ENCODE measurements at regions not wholly inside any gene's neighbourhood (a gene's known extent, or its start where the extent isn't known, plus 50 kb on each side); places are given as distances from the start of the nearest gene placed in this dataset.

DNA sequence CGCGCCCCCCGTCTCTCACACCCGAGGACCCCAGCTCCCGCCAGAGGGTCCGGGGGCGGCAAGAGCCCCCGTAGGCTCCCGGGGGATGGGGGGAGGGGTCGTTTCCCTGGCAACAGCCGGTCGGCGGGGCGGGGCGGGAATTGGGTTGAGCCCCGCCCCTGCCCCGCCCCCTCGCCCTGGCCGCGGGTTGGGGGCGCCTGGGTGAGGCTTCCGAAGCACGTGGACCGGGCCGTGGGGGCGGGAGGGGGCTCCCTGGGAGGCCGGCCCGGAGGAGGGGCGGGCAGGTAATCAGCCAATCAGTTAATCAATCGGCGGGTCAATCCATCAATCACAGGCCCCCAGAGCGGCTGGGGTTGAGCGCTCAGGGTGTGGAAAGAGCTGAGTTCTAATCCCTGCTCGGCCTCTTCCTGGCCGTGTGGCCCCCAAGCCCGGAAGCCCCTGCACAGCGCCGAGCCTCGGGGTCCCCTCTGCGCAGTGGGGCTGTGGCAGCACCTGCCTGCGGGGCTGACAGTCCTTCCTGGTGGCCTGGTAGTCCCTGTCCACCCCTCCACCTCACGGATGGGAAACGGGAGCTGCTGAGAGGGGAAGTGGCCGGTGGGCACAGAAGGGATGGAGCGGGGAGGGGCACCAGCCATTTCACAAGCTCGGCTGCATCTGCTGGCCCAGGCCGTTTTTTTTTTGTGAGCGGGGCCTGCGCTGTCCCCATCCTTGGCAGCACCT is 174.2 kb upstream of the IER5L start:
- DNase-seq, result no peak

DNA sequence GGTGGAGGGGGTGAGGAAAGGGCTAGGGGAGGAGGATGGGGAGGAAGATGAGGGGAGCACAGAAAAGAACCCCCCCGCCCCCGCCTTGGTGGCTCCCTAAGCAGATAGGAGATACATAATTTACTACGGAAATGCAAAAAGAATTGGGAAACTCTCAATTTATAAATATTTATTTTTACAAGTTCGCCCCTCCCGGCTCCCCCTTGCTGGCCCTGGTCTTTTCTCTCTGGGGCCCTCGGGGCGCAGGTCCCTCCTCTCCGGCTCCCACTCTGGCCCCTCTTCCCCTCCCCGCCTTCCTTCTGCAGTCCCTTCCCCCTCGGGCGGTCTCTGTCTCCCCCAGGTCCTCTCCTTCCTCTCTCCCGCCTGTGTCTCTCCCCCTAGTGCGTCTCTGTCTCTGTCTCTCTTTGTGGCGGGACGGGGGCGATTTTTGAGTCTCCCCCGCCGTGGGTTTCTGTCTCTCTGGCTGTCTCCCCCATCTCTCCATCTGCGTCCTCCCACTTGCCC is 173.6 kb upstream of the IER5L start:
- no peak for DNase-seq

DNA sequence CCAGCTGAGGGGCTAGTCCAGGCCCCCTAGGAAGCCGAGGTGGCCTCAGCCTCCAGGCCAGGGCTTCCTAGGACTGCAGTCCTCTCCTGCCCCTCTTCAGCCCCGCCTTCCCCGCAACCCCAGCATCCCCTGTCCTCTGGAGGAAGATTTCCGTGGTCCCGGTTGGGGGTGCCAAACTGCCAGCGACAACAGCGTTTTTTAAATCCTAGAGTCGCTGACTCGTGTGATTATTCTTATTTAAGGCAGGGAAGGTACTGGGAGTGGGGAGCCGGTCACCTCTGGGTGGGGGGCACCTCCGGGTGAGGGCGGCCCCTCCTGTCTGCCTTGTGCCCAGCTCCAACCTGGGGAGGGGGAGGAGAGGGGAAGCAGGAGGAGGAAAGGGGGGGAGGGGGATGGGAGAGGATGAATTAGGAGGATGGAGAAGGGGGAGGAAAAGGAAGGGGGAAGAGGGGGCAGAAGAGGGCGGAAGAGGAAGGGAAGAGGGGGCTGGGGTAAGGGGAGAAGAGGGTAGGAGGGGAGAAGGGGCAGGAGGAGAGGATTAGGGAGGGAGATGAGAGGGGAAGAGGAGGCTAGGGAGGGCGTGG is 173.1 kb upstream of the IER5L start:
- DNase-seq, result no peak

DNA sequence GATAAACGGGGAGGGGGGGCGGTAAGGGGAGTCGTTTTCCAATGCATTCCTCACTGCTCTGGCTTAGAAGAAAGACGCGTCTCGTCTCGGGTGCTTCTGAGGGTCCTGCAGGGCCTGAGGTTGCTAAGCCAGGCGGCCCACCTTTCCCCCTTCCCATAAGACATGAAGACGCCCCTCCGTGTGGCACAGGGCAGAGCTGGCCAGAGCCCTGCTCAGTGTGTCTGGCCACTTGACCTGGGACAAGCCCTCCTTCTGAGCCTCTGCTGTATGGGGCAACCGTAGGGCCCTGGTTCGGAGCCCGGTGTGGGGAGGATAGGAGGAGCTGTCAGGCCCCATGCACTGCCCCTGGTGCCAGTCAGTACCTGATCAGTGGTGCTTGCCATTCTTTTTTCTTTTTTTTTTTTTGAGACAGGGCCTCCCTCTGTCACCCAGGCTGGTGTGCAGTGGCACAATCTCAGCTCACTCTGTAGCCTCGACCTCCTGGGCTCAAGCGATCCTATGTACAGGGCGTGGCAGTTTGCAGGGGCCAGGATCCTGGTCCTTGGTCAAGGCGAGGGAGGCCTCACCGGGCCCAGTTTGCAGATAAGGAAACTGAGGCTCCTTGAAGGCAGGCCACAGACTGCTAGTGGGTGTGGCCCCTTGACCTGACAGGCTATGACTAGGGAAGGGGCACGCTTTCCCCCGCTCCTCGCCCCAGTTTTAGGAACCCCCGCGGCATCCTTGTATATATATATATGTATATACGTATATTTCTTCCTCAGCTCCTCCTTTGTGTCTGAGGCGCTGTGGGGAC is 172.3 kb upstream of the IER5L start:
- DNase-seq, result no peak

DNA sequence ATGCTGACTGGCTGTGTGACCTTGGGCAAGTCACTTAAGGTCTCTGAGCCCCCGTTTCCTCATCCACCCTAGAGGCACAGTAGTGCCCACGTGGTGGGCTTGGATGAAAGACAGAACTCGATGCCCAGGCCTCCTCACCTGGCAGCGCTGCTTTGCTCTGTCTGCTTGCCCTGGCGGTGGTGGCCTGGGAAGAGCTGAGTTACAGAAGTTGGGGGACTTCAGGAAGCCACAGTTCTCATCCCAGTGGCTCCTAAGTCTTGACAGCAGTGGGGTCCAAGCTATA is 171.5 kb upstream of the IER5L start:
- DNase-seq, result no peak

DNA sequence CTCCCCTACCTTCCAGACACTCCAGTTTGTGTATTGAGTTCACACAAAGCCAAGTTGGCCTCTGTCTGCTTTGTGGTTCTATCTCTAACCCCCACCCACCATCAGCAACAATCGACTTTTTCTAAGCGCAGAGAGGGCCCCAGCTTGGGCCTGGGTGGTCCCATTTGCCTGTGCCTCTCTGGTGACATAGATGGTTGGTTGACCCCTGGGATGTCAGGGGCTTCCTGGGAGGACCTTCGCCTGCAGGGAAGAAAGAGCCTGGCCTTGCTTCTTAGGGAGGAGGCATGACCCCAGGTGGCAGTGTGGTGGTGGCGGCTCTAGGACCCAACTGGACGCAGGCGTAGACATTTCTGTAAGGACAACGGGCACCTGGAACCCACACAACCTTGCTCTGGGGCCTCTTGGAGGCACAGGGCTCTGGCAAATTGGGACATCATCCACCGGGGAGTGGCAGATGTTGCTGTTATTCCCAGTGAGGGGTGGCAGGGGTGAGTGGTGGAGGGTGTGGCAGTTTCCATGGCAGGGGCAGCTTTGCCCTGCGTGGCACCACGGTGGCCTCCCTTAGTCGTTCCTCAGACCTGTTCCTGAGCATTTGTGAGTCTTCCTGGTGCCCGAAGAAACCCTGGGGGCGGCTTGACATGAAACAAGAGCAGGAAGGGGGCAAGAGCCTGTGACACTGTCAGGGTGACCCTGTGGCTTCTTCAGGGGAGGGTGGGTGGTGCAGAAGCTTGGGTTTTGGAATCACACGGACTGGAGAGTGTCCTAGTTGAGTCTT is 171.0 kb upstream of the IER5L start:
- no peak for DNase-seq

DNA sequence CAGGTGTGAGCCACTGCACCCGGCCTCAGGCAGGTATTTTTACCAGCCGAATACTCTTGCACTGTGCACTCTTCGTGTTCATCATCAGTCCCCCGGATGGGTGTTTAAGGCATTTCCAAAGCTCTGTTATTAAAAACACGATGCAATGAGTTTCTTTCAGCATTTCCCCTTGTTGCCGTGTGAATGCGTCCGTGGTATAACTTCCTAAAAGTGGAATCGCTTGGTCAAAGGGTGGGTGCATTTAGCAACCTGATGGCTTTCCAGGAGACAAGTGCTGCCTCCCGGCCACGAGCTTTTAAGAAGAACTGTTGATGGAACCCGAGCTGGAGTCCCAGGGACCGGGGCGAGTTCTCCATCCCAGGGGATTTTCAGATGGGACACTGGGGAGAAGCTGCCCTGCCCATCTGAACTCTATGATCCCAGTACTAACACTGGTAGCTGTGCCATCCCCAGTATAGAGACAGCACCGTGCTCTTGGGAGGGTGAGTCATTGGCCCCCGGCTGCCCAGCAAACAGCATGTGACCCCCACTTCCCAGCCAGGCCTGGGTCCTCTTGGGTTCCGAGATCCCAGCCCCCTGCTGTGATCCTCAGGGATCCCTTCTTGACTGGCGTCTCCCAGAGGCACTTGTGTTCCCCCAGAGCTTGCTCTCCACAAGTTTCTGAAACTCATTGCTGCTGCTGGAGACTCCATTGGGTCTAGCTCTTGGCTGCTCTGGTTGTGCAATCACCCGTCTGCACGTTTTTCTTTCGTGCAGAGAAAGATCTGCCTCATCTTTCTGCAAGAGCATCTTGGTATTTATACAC is 169.5 kb upstream of the IER5L start:
- DNase-seq, result no peak

DNA sequence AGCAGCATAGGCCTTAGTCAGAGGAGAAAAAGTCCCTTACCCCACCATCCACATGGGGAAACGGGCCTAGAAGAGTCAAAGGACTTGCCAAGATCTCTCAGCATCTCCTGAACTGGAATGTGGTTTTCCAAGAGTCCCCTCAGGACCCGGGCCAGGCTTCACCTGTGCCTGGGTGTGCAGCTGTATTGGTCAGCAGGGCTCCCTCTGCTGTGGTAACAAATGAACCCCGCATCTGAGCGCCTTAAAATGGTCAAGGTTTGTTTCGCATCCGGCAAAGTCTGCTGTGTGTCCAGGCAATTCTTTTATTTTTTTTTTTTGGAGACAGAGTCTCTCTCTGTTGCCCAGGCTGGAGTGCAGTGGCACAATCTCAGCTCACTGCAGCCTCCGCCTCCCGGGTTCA is 168.0 kb upstream of the IER5L start:
- no peak for DNase-seq

DNA sequence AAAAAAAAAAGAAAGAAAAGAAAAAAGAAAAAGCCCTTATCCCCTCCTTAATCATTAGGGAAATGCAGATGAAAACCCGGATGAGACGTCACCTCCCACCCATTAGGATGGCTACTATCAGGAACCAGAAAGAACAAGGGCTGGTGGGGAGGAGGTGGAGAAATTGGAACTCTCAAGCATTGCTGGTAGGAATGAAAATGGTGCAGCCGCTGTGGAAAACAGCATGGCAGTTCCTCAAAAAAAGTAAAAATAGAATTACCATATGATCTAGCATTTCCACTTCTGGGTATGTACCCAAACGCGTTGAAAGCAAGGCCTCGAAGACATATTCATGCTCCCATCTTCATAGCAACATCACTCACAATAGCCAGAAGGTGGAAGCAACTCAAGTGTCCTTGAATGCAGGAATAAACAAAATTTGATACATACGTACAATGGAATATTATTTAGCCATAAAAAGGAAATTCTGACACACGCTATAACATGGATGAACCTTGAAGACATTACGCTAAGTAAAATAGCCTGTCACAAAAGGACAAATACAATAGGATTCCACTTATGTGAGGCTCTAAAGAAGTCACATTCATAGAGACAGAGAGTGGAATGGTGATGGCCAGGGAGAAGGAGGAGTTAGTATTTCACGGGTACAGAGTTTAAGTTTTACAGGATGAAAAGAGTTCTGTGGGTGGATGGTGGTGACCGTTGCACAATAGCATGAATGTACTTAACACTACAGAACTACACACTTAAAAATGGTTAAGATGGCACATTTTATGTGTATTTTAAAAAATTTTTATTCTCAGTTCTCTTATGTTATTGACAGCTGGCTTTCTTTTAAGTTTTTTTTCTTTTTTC is 166.8 kb upstream of the IER5L start:
- DNase-seq, result no peak

DNA sequence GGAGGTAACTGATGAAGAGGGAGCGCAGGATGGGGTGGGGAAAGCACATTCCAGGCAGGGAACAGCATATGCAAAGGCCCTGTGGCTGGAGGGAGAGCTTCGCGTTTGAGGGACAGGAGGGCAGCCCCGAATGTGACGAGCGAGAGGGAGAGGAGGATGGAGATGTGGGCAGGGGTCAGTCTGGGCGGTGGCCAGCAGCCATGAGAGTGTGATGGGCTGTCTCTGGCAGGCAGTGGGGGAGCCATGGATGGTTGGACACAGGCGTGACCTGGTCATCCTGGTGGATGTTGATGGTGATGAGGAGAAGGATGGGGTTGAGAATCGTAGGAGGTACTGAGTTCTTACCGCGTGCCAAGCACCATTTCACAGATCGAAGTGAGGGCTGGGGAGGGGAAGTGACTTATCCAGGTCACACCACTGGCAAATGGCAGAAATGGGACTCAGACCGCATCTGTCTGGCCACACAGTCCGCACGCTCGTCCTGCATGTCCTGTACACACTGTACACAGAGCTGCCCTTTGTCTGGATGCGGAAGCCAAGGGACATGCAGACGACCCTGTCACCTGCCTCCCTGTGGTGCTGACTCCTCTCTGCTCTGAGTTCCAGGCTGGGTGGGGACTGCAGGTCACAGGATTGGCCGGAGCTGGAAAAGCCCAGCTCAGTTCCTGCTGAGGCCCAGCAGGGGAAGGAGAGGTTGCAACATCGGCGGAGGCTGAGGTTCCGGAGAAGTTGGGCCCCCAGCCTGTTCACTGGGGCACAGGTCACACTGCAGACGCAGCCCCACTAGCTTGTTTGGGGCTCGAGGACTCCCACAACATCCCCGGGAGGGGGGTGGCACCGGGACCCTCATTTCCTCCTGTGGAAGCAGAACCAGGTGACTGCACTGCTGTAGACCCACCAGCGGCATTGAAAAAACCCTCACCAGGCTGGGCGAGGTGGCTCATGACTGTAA is 165.6 kb upstream of the IER5L start:
- no peak for DNase-seq

DNA sequence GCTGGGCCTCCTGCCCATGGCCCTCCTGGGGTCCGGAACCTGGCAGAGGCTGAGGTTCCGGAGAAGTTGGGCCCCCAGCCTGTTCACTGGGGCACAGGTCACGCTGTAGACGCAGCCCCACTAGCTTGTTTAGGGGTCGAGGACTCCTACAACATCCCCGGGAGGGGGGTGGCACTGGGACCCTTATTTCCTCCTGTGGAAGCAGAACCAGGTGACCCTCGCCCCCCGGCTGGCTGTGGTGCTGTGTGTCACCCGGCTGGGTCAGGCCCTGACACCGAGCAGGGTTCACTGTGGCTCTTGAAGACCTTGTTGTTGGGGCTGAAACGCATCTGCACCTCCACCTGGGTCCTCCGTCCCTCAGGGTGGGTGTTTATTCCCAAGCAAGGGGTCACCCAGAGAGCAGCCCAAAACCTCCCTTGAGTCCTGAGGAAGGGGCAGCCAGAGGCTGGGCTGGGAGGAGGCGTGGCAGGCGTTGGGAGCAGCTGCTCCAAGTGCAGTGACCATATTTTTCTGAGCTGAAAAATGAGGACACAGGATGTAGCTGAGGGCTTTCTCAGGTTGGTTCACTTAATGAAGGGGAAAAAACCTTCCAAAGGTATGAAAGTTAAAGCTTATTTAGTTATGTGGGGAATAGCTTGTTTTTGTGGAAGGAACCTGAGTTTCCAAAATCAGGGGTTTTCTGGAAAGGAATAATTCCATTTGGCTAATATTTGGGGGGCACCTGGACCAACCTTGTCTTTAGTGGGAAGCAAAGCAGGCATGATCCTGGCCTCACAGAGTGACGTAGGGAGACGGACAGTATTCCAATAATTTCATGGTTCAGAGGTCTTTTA is 164.7 kb upstream of the IER5L start:
- DNase-seq, result no peak

DNA sequence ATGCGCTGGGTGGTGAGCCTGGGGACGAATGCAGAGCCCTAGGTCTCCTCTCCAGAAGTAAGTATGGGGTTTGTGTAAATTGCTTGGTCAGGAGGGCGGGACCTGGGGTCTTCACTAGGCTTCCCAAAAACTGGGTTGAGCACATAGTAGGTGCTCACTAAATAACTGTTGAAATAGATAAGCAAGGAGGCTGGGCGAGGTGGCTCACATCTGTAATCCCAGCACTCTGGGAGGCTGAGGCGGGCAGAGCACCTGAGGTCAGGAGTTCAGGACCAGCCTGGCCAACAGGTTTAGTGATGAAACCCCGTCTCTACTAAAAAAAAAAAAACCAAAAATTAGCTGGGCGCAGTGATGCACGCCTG is 163.9 kb upstream of the IER5L start:
- DNase-seq, result no peak

DNA sequence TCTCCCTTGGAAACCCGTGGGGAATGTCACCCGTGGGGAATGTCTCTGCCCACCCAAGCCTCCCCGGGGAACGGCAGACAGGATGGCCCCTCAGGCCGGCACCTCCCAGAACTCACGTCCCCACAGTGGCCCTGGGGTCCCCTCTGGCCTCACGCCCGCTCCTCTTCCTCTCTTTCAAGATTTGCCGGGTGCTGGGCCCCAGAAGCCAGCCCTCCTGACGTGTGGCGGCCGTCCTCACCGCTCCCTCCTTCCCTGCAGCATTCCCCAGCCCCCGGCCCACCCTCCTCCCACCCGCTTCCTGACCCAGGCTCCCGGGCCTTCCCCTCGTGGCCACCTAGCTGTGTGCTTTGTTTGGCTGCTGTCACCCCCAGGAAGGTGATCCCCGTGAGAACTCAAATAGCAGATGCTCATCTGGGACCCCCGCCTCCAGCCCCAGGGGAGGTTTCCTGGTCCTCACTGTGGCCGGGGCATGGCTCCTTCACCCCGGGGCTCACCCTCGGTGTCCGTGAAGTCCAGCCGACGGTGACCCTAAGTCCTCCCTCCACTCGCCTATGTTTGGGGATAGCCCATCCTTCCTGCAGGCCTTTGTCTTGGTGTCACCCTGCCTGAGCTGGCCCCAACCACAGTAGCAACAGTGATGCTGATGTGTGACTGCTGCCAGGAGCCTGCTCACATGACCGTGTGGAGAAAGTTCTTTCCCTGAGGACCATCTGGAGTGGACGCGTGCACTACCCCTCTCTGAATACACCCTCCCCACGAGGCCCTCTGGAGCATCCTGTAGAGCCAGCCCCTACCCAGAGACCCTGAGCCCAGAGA is 163.3 kb upstream of the IER5L start:
- DNase-seq, result no peak

DNA sequence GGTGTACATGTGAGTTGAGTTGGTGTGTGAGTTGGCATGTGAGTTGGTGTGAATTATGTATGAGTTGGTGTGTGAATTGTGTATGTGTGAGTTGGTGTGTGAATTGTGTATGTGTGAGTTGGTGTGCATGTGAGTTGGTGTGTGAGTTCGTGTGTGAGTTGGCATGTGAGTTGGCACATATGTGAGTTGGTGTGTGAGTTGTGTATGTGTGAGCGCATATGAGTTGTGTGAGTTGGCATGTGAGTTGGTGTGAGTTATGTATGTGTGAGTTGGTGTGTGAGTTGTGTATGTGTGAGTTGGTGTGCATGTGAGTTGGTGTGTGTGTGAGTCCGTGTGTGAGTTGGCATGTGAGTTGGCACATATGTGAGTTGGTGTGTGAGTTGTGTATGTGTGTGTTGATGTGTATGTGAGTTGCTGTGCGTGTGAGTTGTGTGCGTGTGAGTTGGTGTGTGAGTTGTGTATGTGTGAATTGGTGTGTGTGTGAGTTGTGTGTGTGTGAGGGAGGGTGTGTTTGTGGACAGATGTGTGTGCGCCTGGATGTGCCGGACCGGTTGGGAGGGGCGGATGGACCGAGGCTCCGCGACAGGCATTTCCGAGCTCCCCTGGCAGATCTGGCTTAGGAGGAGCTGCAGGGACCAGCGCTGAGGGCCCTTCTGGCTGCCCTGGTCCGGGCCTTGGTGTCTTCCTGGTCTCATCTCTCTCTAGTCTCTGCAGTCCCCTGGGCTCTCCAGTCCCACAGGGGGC is 162.5 kb upstream of the IER5L start:
- no peak for DNase-seq

DNA sequence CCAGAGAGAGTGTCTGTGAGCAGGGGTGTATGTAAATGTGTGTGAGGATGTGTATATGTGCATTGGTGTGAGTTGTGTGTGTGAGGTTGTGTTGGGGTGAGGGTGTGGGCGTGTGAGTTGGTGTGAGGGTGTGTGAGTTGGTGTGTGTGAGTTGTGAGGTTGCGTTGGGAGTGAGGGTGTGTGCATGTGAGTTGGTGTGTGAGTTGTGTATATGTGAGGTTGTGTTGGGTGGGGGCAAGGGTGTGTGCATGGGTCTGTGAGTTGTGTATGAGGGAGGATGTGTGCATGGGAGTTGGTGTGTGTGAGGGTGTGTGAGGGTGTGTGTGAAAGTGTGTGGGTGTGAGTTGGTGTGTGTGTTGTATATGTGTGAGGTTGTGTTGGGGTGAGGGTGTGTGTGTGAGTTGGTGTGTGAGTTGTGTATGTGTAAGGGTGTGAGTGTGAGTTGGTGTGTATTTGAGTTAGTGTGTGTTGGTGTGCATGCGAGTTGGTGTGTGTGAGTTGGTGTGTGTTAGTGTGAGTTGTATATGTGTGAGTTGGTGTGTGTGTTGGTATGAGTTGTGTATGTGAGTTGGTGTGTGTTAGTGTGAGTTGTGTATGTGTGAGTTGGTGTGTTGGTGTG is 161.6 kb upstream of the IER5L start:
- no peak for DNase-seq

DNA sequence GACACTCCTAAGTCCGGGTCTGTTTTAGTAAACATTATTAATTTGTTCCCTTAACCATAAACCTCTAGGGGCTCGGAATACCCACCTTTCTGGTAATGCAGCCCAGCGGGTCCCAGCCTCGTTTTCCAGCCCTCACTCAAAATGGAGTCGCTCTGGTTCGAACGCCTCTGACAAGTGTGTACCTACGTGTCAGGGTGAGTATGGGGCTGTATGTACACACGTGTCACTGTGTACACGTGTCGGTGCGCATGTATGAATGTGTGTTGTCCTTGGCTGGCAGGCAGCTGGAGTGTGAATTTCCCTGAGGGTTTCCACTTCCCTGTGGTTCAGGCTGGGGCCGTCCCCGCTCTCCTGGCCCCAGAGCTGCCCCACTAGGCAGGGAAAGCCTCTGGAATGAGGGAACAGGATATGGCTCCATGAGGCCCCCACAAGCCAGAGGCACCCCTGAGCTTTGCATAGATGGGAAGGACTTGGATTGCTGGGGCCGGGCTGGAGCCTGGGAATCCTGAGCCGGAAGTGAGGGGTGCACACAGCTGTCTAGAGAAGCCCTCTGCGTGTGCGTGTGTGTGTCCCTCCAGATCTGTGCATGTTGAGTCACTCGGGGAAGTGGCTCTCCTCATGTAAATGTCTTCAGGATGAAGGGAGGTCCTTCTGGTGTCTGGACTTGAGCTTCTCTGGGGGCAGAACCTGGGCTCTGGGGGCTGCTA is 160.8 kb upstream of the IER5L start:
- no peak for DNase-seq

Data from stimulated activated CD4-positive, alpha-beta T cell treated with anti-CD3 and anti-CD28 coated beads, Interleukin-4, amount 100 ng/mL, for 24 hours (primary cell).